ENCODE measurements at regions not wholly inside any gene's neighbourhood (a gene's known extent, or its start where the extent isn't known, plus 50 kb on each side); places are given as distances from the start of the nearest gene placed in this dataset.

DNA sequence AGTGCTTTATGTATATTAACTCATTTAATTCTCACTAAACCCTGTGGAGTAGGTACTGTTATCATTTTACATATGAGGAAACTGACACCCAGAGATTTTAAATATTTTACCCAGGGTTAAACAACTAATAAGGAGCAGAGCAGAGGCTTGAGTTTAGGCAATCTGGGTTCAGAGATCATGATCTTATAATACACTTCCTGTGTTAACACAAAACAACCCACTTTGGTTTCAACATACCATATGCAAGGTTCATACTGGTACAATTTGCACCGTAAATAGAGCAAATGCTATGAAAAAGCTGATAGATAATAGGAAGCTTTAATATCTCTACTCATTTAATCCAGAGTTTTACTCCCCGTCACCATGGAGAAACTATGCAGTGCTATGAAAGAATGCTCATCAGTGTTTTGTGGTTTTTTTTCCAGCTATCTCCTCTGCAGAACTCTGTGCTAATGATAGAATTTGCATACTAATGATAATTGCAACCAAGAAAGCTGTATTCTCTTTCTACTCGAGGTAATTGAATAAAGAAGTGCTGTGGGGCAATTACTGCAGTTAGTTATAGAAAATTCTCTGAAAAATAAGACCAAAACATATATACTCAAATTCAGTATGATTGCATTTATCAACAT lies 138.8 kb upstream of the MAP9 start:
- Histone ChIP-seq H3K27ac (ENCODE audit: low read depth, low read length) (no peak overlapping the region), H3K79me2 (ENCODE audit: control insufficient read depth, insufficient read depth, low read length, unreplicated experiment) (no peaks in the 10 kb centered on the region), H3K4me1 (ENCODE audit: control insufficient read depth, insufficient read depth, low read length, unreplicated experiment) (no peaks in the 10 kb centered on the region), H3K36me3 (ENCODE audit: insufficient read depth, low read length) (no peaks in the 10 kb centered on the region), H2AFZ (ENCODE audit: low read length, unreplicated experiment) (no peak overlapping the region), H3K4me3 (ENCODE audit: low read depth, low read length) (no peak overlapping the region), H3K27me3 (ENCODE audit: insufficient read depth, low read length) (no peaks in the 10 kb centered on the region)

DNA sequence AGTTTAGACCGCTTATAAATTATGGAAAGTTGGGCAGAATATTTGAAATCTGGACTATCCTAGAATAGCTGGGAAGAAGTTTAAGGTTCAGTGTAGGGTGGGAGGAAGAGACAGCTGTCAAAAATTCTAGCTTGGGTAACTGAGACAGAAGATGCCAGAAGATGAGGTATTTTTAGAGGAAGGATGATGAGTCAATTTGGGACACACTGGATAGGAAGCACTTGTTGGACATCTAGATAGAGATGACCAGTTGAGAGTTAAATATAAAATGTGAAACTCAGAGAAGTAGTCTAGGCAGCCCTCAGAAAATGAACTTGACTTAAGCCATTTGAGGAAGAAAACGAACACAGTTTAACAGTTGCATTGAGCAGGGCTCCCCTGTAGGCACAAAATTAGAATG lies 137.9 kb upstream of the MAP9 start:
- Histone ChIP-seq H3K27me3 (ENCODE audit: insufficient read depth, low read length) (no peaks in the 10 kb centered on the region), H3K4me1 (ENCODE audit: control insufficient read depth, insufficient read depth, low read length, unreplicated experiment) (no peaks in the 10 kb centered on the region), H2AFZ (ENCODE audit: low read length, unreplicated experiment) (no peak overlapping the region)

DNA sequence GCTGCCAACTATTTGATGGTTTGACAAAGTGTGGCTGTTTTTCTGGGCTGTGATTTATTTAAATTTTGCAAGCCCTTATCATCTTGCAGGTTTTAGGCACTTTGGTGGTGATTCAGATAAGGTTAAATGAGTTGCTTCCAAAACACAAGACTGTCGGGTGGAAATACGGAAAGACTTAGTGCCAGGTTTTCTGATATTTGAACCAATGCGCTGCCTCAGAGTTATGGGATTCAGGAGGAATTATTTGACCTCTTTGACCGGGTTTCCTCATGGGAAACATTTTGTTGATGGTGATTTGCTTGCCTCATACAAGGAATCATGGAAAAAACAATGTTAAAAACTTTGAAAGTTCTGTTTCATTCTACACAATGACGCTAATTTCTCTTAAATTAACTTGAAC lies 136.1 kb upstream of the MAP9 start:
- Histone ChIP-seq H2AFZ (ENCODE audit: low read length, unreplicated experiment) (no peak overlapping the region), H3K27ac (ENCODE audit: low read depth, low read length) (no peak overlapping the region), H3K4me3 (ENCODE audit: low read depth, low read length) (no peak overlapping the region), H3K4me1 (ENCODE audit: control insufficient read depth, insufficient read depth, low read length, unreplicated experiment) (no peaks in the 10 kb centered on the region), H3K79me2 (ENCODE audit: control insufficient read depth, insufficient read depth, low read length, unreplicated experiment) (no peaks in the 10 kb centered on the region), H3K27me3 (ENCODE audit: insufficient read depth, low read length) (no peaks in the 10 kb centered on the region), H3K36me3 (ENCODE audit: insufficient read depth, low read length) (no peaks in the 10 kb centered on the region)

More for the DNA sequence above, 137.9 kb upstream of the MAP9 start:
- no peak overlapping the region for H3K27ac ChIP-seq (ENCODE audit: low read depth, low read length)
- no peak overlapping the region for H3K4me3 ChIP-seq (ENCODE audit: low read depth, low read length)
- H3K36me3 ChIP-seq (ENCODE audit: insufficient read depth, low read length), result no peaks in the 10 kb centered on the region
- no peaks in the 10 kb centered on the region for H3K79me2 ChIP-seq (ENCODE audit: control insufficient read depth, insufficient read depth, low read length, unreplicated experiment)

DNA sequence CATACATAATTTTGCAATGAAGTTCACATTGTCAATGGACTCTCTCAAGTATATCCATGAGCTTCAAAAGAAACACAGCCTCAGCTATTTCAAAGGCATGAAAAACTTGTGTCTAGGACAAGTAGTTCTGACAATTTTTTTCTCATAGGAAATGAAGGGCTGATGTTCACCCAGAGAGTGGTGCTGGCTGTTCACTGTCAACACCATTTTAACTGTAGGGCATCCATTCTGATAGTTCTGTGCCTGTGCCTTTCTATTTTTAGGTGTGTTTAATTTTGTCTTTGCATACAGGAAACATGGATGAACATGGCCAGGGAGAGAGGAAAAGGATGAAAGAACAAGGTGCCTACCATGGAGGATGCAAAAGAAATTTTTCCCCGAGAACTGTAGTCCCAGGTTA lies 135.3 kb upstream of the MAP9 start:
- Histone ChIP-seq H3K4me3 (ENCODE audit: low read depth, low read length) (no peak overlapping the region), H2AFZ (ENCODE audit: low read length, unreplicated experiment) (no peak overlapping the region), H3K79me2 (ENCODE audit: control insufficient read depth, insufficient read depth, low read length, unreplicated experiment) (no peaks in the 10 kb centered on the region), H3K27ac (ENCODE audit: low read depth, low read length) (no peak overlapping the region), H3K27me3 (ENCODE audit: insufficient read depth, low read length) (no peaks in the 10 kb centered on the region), H3K36me3 (ENCODE audit: insufficient read depth, low read length) (no peaks in the 10 kb centered on the region), H3K4me1 (ENCODE audit: control insufficient read depth, insufficient read depth, low read length, unreplicated experiment) (no peaks in the 10 kb centered on the region)

DNA sequence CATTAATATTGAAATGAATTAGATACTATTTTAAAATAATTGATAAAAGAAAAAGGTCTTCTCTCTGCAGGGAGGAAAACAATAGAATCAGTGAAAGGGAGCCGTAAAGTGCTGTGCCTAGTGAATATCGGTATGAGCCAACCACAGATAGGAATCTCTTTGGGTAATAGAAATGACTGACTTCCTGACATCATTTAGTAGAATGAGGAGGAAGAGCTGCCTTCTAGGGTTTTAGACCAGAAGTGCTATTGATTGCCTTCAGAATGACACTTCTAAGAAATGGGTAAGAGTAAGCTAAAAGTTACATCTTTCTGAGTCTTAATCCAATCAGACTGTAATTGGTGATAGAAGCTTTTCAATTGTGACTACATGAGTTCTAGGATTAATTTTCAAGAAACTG lies 134.0 kb upstream of the MAP9 start:
- 0 out of 2 replicates have a peak, but pooled peaks cover 3% of the 10 kb centered on the region for H3K27me3 ChIP-seq (ENCODE audit: insufficient read depth, low read length)
- H3K4me3 ChIP-seq (ENCODE audit: low read depth, low read length), result no peak overlapping the region
- H3K79me2 ChIP-seq (ENCODE audit: control insufficient read depth, insufficient read depth, low read length, unreplicated experiment), result no peaks in the 10 kb centered on the region
- no peaks in the 10 kb centered on the region for H3K4me1 ChIP-seq (ENCODE audit: control insufficient read depth, insufficient read depth, low read length, unreplicated experiment)
- no peak overlapping the region for H3K27ac ChIP-seq (ENCODE audit: low read depth, low read length)
- H3K36me3 ChIP-seq (ENCODE audit: insufficient read depth, low read length), result no peaks in the 10 kb centered on the region
- no peak overlapping the region for H2AFZ ChIP-seq (ENCODE audit: low read length, unreplicated experiment)

DNA sequence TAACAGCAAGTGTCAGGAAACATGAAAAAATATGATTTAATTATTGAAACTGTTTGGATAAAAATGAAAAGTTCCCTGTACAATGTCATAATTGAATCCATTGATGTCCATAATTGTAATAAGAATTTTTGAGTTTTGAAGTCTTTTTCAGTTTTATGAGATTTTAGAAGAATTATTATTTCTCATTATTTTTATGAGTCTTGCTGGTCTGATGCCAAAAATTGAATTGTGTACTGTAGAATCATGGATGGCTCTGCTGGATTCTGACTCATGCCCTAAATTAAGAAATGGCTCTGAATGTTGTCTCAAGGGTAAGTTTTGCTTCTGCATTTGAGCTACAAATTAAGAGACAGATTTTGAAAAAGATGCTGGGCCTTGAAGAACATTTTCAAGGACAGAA lies 132.8 kb upstream of the MAP9 start:
- no peak overlapping the region for H2AFZ ChIP-seq (ENCODE audit: low read length, unreplicated experiment)
- H3K36me3 ChIP-seq (ENCODE audit: insufficient read depth, low read length), result no peaks in the 10 kb centered on the region
- H3K79me2 ChIP-seq (ENCODE audit: control insufficient read depth, insufficient read depth, low read length, unreplicated experiment), result no peaks in the 10 kb centered on the region
- no peak overlapping the region for H3K27ac ChIP-seq (ENCODE audit: low read depth, low read length)
- 0 out of 2 replicates have a peak, but pooled peaks cover 3% of the 10 kb centered on the region for H3K27me3 ChIP-seq (ENCODE audit: insufficient read depth, low read length)
- no peak overlapping the region for H3K4me3 ChIP-seq (ENCODE audit: low read depth, low read length)
- H3K4me1 ChIP-seq (ENCODE audit: control insufficient read depth, insufficient read depth, low read length, unreplicated experiment), result no peaks in the 10 kb centered on the region

DNA sequence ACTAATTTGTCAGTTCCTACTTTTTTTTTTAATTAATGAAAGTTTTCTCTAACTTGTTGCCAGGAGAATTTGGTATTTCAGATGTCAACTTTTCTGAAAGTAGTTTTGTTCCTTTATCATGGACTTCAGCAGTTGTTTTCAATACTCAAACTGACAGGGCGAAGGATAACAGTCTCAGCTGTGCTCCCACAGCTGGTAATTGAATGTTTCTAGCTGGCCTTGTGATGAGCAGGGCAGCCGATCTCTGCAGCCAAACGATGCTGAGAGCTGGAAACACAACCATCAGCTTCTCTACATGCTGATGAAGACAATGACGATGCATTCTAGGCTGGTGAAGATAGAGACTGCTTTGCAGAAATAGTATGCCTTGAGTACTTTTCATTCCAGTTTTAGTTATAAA lies 130.0 kb upstream of the MAP9 start:
- H3K36me3 ChIP-seq (ENCODE audit: insufficient read depth, low read length), result no peaks in the 10 kb centered on the region
- H3K27me3 ChIP-seq (ENCODE audit: insufficient read depth, low read length), result 0 out of 2 replicates have a peak, but pooled peaks cover 3% of the 10 kb centered on the region
- no peak overlapping the region for H2AFZ ChIP-seq (ENCODE audit: low read length, unreplicated experiment)
- H3K4me3 ChIP-seq (ENCODE audit: low read depth, low read length), result no peak overlapping the region
- H3K79me2 ChIP-seq (ENCODE audit: control insufficient read depth, insufficient read depth, low read length, unreplicated experiment), result no peaks in the 10 kb centered on the region
- no peaks in the 10 kb centered on the region for H3K4me1 ChIP-seq (ENCODE audit: control insufficient read depth, insufficient read depth, low read length, unreplicated experiment)
- H3K27ac ChIP-seq (ENCODE audit: low read depth, low read length), result no peak overlapping the region

DNA sequence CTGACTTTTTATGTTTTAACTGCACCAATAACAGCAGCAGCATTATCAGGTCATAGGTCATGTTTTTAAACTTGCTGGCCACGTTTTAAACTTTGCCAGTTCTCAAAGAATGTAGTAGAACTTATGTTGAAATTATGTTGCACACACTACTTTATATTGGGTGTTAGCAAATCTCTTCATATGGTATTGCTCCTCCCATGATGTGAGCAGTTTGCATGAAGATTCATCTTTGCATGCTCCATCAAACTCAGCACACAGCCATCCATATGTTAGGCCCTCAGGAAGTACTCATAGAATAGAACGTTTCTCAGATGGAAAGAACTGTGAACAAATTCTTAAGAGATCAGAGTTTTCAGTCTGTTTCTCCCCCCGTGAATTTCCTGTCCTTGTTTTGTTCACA lies 128.6 kb upstream of the MAP9 start:
- Histone ChIP-seq H3K27ac (ENCODE audit: low read depth, low read length) (no peak overlapping the region), H3K27me3 (ENCODE audit: insufficient read depth, low read length) (0 out of 2 replicates have a peak, but pooled peaks cover 3% of the 10 kb centered on the region), H3K4me1 (ENCODE audit: control insufficient read depth, insufficient read depth, low read length, unreplicated experiment) (no peaks in the 10 kb centered on the region), H2AFZ (ENCODE audit: low read length, unreplicated experiment) (no peak overlapping the region), H3K79me2 (ENCODE audit: control insufficient read depth, insufficient read depth, low read length, unreplicated experiment) (no peaks in the 10 kb centered on the region), H3K4me3 (ENCODE audit: low read depth, low read length) (no peak overlapping the region), H3K36me3 (ENCODE audit: insufficient read depth, low read length) (no peaks in the 10 kb centered on the region)

DNA sequence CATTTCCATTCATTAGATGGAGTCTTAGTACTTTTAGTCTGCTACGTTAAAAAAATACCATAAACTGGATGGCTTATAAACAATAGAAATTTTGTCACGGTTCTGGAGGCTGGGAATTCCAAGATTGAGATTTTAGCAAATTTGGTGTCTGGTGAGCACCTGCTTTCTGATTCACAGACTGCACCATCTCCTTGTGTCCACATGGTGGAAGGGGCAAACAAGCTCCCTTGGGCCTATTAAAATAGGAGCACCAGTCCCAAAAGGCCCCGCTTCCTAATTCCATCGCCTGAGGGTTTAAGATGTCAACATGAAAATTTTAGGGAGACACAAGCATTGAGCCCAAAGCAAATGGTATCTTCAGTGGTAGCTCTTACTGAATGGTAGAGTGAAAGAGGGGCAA lies 120.5 kb upstream of the MAP9 start:
- no peaks in the 10 kb centered on the region for H3K36me3 ChIP-seq (ENCODE audit: insufficient read depth, low read length)
- peaks cover under 1% of the 10 kb centered on the region; the same call in 1 of the 2 replicates for H3K27me3 ChIP-seq (ENCODE audit: insufficient read depth, low read length)
- H3K79me2 ChIP-seq (ENCODE audit: control insufficient read depth, insufficient read depth, low read length, unreplicated experiment), result no peaks in the 10 kb centered on the region
- no peak overlapping the region for H3K27ac ChIP-seq (ENCODE audit: low read depth, low read length)
- no peak overlapping the region for H2AFZ ChIP-seq (ENCODE audit: low read length, unreplicated experiment)
- H3K4me3 ChIP-seq (ENCODE audit: low read depth, low read length), result no peak overlapping the region
- H3K4me1 ChIP-seq (ENCODE audit: control insufficient read depth, insufficient read depth, low read length, unreplicated experiment), result no peaks in the 10 kb centered on the region

DNA sequence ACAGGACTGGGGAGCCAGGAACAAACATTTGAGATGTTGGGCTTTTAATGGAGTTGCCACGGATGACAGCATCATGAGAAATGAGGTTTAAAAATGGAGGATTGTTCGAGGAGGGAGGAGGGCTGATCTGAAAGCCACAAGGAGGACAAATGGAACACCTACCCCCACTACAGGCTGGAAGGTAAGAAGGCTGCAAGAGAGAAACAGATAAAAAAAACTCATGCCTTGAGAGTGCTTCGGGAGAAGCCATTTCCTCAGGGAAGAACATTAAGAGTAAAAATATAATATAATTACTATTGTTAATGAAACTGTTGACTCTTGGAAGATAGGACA lies 119.5 kb upstream of the MAP9 start:
- H2AFZ ChIP-seq (ENCODE audit: low read length, unreplicated experiment), result no peak overlapping the region

DNA sequence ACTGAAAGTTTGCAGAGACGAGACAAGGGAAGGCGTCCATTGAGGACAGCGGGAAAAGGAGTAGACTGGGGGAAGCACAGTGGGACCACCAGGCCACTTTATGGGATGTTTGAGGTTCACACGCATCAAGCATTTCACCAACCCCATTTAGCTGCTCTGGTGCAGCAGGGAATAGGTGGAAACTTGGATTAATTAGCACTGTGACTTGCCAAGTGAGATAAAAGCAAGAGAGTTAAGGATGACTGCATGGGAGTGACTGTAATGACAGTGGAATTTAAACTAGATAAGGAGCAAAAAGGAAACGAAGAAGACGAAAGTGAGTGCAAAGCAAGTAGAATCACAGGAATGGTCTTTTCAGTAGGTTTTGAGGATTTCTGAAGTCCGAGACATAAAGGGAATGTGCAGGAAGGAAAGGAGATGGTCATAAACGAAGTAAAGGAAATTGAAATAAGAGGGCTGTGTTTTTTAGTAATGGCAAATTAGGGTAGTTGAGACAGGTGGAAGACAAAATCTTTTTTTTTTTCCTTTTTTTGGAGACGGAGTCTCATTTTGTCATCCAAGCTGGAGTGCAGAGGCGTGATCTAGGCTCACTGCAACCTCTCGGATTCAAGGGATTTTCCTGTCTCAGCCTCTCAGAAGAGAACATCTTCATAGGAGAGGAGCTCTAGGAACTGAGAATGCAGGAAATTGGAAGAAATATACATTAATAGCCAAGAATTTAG lies 119.0 kb upstream of the MAP9 start:
- no peak overlapping the region for H3K27ac ChIP-seq (ENCODE audit: low read depth, low read length)
- H3K79me2 ChIP-seq (ENCODE audit: control insufficient read depth, insufficient read depth, low read length, unreplicated experiment), result no peaks in the 10 kb centered on the region
- H3K27me3 ChIP-seq (ENCODE audit: insufficient read depth, low read length), result peaks cover 3% of the 10 kb centered on the region; the same call in 1 of the 2 replicates
- H3K36me3 ChIP-seq (ENCODE audit: insufficient read depth, low read length), result no peaks in the 10 kb centered on the region
- no peak overlapping the region for H2AFZ ChIP-seq (ENCODE audit: low read length, unreplicated experiment)
- H3K4me3 ChIP-seq (ENCODE audit: low read depth, low read length), result no peak overlapping the region
- no peaks in the 10 kb centered on the region for H3K4me1 ChIP-seq (ENCODE audit: control insufficient read depth, insufficient read depth, low read length, unreplicated experiment)

More for the DNA sequence above, 119.5 kb upstream of the MAP9 start:
- Histone ChIP-seq H3K36me3 (ENCODE audit: insufficient read depth, low read length) (no peaks in the 10 kb centered on the region), H3K79me2 (ENCODE audit: control insufficient read depth, insufficient read depth, low read length, unreplicated experiment) (no peaks in the 10 kb centered on the region), H3K4me3 (ENCODE audit: low read depth, low read length) (no peak overlapping the region), H3K27me3 (ENCODE audit: insufficient read depth, low read length) (peaks cover 3% of the 10 kb centered on the region; the same call in 1 of the 2 replicates), H3K27ac (ENCODE audit: low read depth, low read length) (no peak overlapping the region), H3K4me1 (ENCODE audit: control insufficient read depth, insufficient read depth, low read length, unreplicated experiment) (no peaks in the 10 kb centered on the region)

Measured in ACC112 (cell line).